SK-N-SH treated with all-trans-retinoic acid at 6 μM for 48 hours (cell line): ENCODE measurements at regions not wholly inside any gene's neighbourhood (a gene's known extent, or its start where the extent isn't known, plus 50 kb on each side); places are given as distances from the start of the nearest gene placed in this dataset.

Experiments used
- ATAC-seq: fragments of 200-7000 bp; cut with Tn5 transposase; 3 replicates; pipeline ENCODE4 v1.9.1; 2020; ENCODE audit warnings: mild to moderate bottlenecking, moderate library complexity
- CREB5 ChIP-seq: fragments of 250-450 bp; sonication (Bioruptor Pico); IDR thresholded peaks from 2 replicates; pipeline ENCODE4 v1.5.1; 2020; ENCODE audit warnings: low read depth, mild to moderate bottlenecking, moderate library complexity
- CSDC2 ChIP-seq: fragments of 250-450 bp; sonication (Bioruptor Pico); IDR thresholded peaks from 2 replicates; pipeline ENCODE4 v1.5.0; 2020; ENCODE audit warnings: mild to moderate bottlenecking, moderate library complexity
- CSRNP3 ChIP-seq: fragments of 250-450 bp; sonication (Bioruptor Pico); IDR thresholded peaks from 2 replicates; pipeline ENCODE4 v1.5.1; 2021; ENCODE audit warnings: mild to moderate bottlenecking, moderate library complexity
- ISL1 ChIP-seq: fragments of 250-450 bp; sonication (Bioruptor Pico); IDR thresholded peaks from 2 replicates; pipeline ENCODE4 v2.1.2; 2022; ENCODE audit warnings: mild to moderate bottlenecking, moderate library complexity
- PATZ1 ChIP-seq: fragments of 250-450 bp; sonication (Bioruptor Pico); IDR thresholded peaks from 2 replicates; pipeline ENCODE4 v1.8.0; 2020; ENCODE audit warnings: mild to moderate bottlenecking, moderate library complexity, borderline replicate concordance
- POU6F1 ChIP-seq: fragments of 250-450 bp; sonication (Bioruptor Pico); IDR thresholded peaks from 2 replicates; pipeline ENCODE4 v1.8.0; 2021; ENCODE audit warnings: low read depth, mild to moderate bottlenecking, moderate library complexity, borderline replicate concordance
- PPARA ChIP-seq: fragments of 250-450 bp; sonication (Bioruptor Pico); IDR thresholded peaks from 2 replicates; pipeline ENCODE4 v1.5.0; 2020; ENCODE audit warnings: mild to moderate bottlenecking, borderline replicate concordance
- TOX ChIP-seq: fragments of 250-450 bp; sonication (Bioruptor Pico); IDR thresholded peaks from 2 replicates; pipeline ENCODE4 v1.8.0; 2021; ENCODE audit warnings: mild to moderate bottlenecking, moderate library complexity, borderline replicate concordance
- TSHZ2 ChIP-seq: fragments of 250-450 bp; sonication (Bioruptor Pico); IDR thresholded peaks from 2 replicates; pipeline ENCODE4 v1.5.0; 2020; ENCODE audit warnings: mild to moderate bottlenecking, moderate library complexity
- ZC3H10 ChIP-seq: fragments of 250-450 bp; sonication (Bioruptor Pico); IDR thresholded peaks from 2 replicates; pipeline ENCODE4 v1.5.1; 2021; ENCODE audit warnings: mild to moderate bottlenecking, moderate library complexity
- ZFP30 ChIP-seq: fragments of 450-650 bp; formaldehyde crosslinking; IDR thresholded peaks from 2 replicates; pipeline ENCODE4 v1.5.0; 2022; ENCODE audit warnings: mild to moderate bottlenecking, moderate library complexity
- ZNF565 ChIP-seq: fragments of 450-650 bp; formaldehyde crosslinking; conservative IDR thresholded peaks from 2 replicates; pipeline ENCODE4 v1.5.0; 2020; ENCODE audit warnings: low read depth, mild to moderate bottlenecking, moderate library complexity
- ZNF70 ChIP-seq: fragments of 450-650 bp; formaldehyde crosslinking; IDR thresholded peaks from 2 replicates; pipeline ENCODE4 v1.5.0; 2020; ENCODE audit warnings: mild to moderate bottlenecking, moderate library complexity
- ZNF8 ChIP-seq: fragments of 450-650 bp; formaldehyde crosslinking; IDR thresholded peaks from 2 replicates; pipeline ENCODE4 v1.5.0; 2020; ENCODE audit warnings: mild to moderate bottlenecking, moderate library complexity

GRCh38 chr14:97107080-97107479, 309.9 kb downstream of the VRK1 start (continued):
- TF ChIP-seq PPARA (CRISPR knock-in tag) = no peak
- no peak for TF ChIP-seq ZNF70 (CRISPR knock-in tag)
- TF ChIP-seq TSHZ2 (CRISPR knock-in tag) = no peak
- no peak for TF ChIP-seq POU6F1 (CRISPR knock-in tag)

GRCh38 chr14:97107760-97108159, 310.6 kb downstream of the VRK1 start:
- no peak for ATAC-seq
- TF ChIP-seq ZNF565 = no peak
- no peak for TF ChIP-seq ISL1
- TF ChIP-seq ZFP30 (CRISPR knock-in tag) = no peak
- no peak for TF ChIP-seq ZNF8 (CRISPR knock-in tag)
- TF ChIP-seq CREB5 = no peak
- no peak for TF ChIP-seq CSDC2 (CRISPR knock-in tag)
- TF ChIP-seq PATZ1 (CRISPR knock-in tag) = no peak
- TF ChIP-seq ZC3H10 (CRISPR knock-in tag) = no peak

GRCh38 chr14:97109234-97109633, 312.1 kb downstream of the VRK1 start:
- ATAC-seq = no peak
- TF ChIP-seq CSRNP3 (CRISPR knock-in tag) (no peak), TOX (no peak), TSHZ2 (CRISPR knock-in tag) (no peak)

- TF ChIP-seq ZFP30 (CRISPR knock-in tag) (no peak), PATZ1 (CRISPR knock-in tag) (no peak), TOX (no peak), ISL1 (peak; percentile 65), CREB5 (no peak)
Measured at GRCh38 chr14:97113339-97113738, 316.2 kb downstream of the VRK1 start.

More at GRCh38 chr14:97113339-97113738, 316.2 kb downstream of the VRK1 start:
- no peak for ATAC-seq
